ENCODE measurements at regions not wholly inside any gene's neighbourhood (a gene's known extent, or its start where the extent isn't known, plus 50 kb on each side); places are given as distances from the start of the nearest gene placed in this dataset.
"Not testable (repeated sequence)": the region's sequence is repeated elsewhere in the genome, so short reads cannot be mapped to it uniquely, and the experiment has no call there.

DNA sequence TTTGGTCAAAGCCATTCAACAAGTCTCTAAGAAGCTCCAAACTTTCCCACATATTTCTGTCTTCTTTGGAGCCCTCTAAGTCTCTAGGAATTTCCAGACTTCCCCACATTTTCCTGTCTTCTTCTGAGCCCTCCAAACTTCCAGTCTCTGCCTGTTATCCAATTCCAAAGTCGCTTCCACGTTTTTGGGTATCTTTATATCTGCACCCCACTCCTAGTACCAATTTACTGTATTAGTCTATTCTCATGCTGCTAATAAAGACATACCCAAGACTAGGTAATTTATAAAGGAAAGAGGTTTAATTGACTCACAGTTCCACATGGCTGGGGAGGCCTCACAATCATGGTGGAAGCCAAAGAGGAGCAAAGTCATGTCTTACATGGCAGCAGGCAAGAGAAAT, 182.9 kb upstream of the ARRDC3 start:
- not testable (repeated sequence) for TF ChIP-seq CTCF (IDR thresholded peaks at IDR 0.05; ENCODE audit: low read depth, low read length); POLR2A (IDR thresholded peaks at IDR 0.05; ENCODE audit: extremely low read depth, insufficient read length); MYC (IDR thresholded peaks at IDR 0.05; ENCODE audit: low read depth, low read length)
- TF ChIP-seq, protein P1, sequence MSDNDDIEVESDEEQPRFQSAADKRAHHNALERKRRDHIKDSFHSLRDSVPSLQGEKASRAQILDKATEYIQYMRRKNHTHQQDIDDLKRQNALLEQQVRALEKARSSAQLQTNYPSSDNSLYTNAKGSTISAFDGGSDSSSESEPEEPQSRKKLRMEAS (IDR thresholded peaks at IDR 0.05; ENCODE audit: low read depth, low read length) = not testable (repeated sequence)

Measured in NB4 (cell line).